ENCODE measurements at regions not wholly inside any gene's neighbourhood (a gene's known extent, or its start where the extent isn't known, plus 50 kb on each side); places are given as distances from the start of the nearest gene placed in this dataset.

DNA sequence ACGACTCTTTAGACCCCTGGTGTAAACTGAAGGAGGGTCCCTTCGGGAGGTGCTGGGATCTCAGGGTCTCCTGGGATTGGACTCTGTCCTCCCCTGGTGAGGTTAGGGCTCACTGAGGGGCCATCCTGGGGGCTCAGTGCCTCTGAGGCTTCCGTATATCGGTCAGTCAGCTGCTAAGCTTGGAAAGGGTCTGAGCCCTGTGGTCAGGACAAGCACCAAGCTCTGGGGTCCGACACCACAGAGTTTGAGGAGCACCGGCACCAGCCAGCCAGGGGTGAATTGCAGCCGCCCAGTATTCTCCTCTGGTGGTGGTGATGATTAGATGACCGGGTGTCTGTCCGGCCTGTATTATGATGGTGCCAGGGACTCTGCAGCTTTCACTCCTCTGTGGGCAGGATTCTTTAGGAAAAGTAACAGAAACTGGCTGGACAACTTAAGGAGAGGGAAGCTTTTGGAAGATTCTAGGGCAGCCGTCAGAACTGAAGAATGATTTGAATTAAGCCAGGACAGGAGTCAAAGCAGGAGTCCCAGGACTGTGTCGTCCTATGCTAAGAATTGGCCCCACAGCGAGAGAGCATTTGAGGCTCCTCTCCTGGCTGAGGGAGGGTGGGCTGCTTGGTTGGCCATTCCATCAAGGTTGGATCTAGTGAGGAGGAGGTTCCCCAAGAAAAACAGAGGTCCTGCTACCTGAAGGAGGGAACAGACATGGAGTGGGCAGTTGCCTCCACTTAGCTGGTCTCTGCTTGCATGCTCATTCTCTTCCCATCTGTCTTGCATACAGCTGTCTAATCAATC is 158.6 kb upstream of the HS6ST1 start:
- no peak for DNase-seq
- Mint-ChIP-seq H3K27me3 (ENCODE audit: low read depth) (peaks cover 25% of the 10 kb centered on the region), H3K4me1 (ENCODE audit: low read depth) (peaks cover 4% of the 10 kb centered on the region), H3K4me3 (no peak overlapping the region), H3K9me3 (peaks cover 9% of the 10 kb centered on the region), H3K36me3 (ENCODE audit: insufficient read depth) (no peaks in the 10 kb centered on the region)
- no peak for ATAC-seq

DNA sequence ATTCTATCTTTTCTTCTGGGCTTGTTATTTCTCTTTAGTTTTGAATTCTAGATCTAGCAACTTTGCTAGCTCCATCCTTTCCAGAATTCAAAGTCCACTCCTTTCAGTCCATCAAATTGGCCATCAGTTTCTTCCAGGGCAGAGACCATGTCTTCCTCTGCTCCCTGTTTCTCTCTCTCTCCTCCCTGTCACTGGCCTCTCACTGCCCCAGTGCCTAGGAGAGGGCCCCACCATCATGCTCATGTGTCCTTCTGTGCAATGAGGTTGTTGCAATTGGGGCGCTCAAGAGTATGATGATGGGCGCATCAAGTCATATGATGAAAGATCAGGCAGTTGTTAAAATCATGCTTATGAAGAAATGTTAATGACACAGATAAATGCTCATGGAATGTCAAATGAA is 159.2 kb upstream of the HS6ST1 start:
- DNase-seq, result no peak
- peaks cover 4% of the 10 kb centered on the region for H3K4me1 Mint-ChIP-seq (ENCODE audit: low read depth)
- no peak for ATAC-seq
- peaks cover 9% of the 10 kb centered on the region for H3K9me3 Mint-ChIP-seq
- H3K4me3 Mint-ChIP-seq, result no peak overlapping the region
- peaks cover 21% of the 10 kb centered on the region for H3K27me3 Mint-ChIP-seq (ENCODE audit: low read depth)
- H3K36me3 Mint-ChIP-seq (ENCODE audit: insufficient read depth), result no peaks in the 10 kb centered on the region

DNA sequence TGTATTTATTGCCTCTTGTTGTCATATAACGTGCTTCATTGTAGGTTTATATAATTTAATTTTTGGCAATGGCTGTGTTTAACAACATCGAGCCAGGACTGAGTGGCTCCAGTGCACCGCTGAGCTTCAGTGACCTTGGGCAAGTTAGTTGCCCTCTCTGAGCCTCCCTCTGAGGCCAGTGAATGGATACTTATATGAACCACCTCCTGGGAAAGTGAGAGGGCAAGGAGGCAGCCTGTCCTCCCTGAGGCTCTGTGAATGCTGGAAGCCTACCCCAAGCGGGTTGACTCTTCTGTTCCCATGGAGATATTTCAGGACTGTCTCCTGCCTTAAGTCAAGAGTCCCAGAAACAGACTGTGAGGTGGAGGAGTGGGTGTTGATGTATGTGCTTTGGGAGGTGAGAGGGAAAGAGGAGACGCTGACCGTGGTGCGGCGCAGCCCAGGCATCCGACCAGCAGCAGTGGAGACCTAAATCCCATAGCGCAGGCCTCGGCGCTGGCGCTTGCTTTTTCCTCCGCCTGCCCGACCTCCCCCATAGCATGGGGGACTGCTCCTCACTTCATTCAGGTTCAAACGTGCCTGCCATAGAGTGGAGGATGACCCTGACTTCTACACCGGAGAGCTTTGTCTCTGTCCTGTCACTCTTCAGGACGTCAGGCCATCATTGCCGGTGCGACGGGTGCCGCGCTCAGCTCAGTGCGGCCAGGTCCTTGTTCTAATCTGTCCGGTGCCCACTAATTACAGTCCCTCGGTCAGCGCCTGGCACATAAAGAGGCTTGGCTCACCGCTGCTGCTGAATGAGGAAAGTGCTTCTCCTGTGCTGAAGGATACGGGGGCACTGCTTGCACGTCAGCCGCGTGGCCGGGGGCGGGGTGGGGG is 167.3 kb upstream of the HS6ST1 start:
- no peak for DNase-seq
- H3K36me3 Mint-ChIP-seq (ENCODE audit: insufficient read depth), result no peaks in the 10 kb centered on the region
- no peak overlapping the region for H3K4me3 Mint-ChIP-seq
- H3K27me3 Mint-ChIP-seq (ENCODE audit: low read depth), result peaks cover 4% of the 10 kb centered on the region
- ATAC-seq, result no peak
- H3K4me1 Mint-ChIP-seq (ENCODE audit: low read depth), result no peaks in the 10 kb centered on the region
- peaks cover 6% of the 10 kb centered on the region for H3K9me3 Mint-ChIP-seq

DNA sequence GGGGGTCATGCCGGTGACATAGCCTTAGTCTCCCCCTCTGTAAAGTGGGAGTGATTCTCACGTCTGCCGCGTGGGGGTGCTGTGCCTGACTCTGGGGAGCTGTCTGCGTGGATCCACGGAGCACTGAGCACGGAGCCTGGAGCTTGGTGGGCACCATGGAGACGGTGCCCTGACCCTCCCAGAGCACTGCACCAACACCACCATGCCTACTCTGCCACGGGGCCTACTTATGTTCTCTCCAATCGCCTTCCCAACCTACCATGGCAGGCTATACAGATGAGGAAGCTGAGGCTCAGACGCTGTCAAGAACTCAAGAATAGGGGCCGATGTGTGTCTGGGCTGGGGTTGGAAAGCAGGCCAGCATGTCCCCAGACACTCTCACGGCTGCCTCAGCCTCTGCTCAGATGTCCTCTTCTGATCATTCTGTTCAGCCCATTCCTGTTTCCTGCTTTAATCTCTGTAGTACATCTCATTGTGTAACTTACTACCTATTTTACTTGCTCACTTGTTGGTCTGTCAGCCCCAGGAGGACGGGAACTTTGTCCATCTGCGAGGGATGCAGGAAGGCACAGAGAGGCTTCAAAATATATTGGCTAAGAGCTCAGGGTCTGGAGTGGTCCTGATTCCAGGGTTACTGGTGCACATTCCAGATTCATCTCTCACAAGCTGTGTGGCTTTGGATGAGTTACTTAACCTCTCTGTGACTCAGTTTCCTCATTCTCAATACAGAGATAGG is 168.1 kb upstream of the HS6ST1 start:
- Mint-ChIP-seq H3K36me3 (ENCODE audit: insufficient read depth) (no peaks in the 10 kb centered on the region), H3K4me1 (ENCODE audit: low read depth) (no peaks in the 10 kb centered on the region), H3K4me3 (no peak overlapping the region), H3K27me3 (ENCODE audit: low read depth) (peaks cover 4% of the 10 kb centered on the region), H3K9me3 (peaks cover under 1% of the 10 kb centered on the region)
- ATAC-seq (no peak), DNase-seq (no peak)

DNA sequence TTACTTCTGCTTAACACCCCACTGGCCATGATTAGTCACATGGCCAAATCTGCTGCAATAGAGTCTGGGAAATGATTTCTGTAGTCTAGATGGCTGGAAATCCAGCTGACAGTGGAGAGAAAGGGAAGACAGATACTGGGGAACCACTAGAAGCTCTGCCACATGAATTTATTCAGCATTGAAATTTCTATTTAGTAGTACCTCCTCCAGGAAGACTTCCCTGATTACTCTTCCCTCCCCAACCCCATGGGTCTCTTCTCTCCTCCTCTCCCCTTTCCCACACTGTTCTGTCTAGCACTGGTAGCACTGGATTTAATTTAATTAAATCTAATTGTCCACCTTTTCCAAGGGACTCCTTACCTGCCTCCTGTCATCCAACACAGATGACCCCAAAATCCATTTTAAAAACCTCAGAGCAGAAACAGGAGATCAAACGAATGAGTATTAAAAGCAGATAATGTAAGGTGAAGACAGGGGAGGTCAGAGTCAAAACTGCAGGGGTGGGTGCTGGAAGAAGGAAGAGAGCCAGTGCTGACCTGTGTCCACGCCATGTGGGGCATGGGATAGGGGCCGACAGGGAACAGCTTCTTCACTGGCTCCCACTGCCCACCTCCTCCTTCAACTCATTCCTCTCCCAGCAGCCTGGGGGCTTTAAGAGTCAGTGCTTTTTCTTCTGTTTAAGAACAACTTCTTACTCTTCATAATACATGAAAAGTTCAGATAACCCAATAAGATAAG is 169.2 kb upstream of the HS6ST1 start:
- no peak for DNase-seq
- Mint-ChIP-seq H3K4me3 (no peak overlapping the region), H3K36me3 (ENCODE audit: insufficient read depth) (no peaks in the 10 kb centered on the region), H3K27me3 (ENCODE audit: low read depth) (peaks cover 4% of the 10 kb centered on the region), H3K9me3 (no peaks in the 10 kb centered on the region), H3K4me1 (ENCODE audit: low read depth) (no peaks in the 10 kb centered on the region)
- ATAC-seq, result no peak

DNA sequence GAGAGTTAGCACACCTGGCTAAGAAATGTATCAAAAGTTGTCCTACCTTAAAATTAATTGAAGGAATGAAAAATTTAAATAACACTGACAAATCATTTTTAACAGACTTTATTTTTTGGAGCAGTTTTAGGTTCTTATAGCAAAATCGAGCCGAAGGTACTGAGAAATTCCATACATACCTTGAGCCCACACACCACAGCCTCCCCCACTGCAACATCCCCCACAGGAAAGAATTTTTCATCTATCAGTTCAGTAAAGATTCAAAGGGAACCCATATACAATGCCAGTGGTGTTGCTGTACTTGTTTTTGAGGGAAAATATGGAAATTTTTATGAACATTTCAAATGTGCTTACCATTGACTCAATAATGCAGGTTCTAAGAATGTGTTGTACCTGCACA is 169.8 kb upstream of the HS6ST1 start:
- no peak for ATAC-seq
- no peak for DNase-seq
- H3K27me3 Mint-ChIP-seq (ENCODE audit: low read depth), result peaks cover 4% of the 10 kb centered on the region
- no peaks in the 10 kb centered on the region for H3K9me3 Mint-ChIP-seq
- H3K36me3 Mint-ChIP-seq (ENCODE audit: insufficient read depth), result no peaks in the 10 kb centered on the region
- H3K4me1 Mint-ChIP-seq (ENCODE audit: low read depth), result no peaks in the 10 kb centered on the region
- H3K4me3 Mint-ChIP-seq, result no peak overlapping the region

DNA sequence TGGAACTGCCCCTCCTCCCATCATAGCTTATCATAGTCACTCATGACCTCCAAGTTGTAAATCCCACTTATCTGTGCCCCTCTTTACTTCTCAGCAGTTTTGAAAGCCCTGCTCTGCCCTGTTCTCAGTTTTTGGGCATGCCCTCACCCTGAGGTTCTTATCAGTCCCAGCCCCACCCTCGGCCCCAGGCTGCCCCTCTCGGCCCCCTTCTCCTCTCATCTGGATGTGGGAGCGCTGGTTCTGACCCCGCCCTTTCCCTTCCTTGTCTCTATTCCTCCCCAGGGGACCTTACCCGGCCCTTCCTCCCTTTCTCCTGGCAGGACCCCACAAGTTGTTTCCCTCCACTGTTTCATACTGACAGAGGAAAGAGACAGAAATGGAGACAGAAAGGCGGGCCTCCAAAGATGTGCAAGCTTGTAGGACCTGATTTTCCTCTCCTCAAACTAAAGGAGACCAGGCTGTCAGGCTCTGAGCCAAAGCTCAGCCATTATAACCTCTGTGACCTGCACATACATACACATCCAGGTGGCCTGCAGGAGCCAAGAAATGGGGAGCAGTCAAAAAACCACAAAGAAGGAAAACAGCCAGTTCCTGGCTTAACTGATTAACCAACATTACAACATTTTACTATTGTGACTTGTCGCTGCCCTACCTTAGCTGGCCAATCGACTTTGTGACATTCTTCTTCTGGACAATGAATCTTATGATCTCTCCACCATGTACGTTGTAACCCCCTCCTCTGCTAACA is 171.0 kb upstream of the HS6ST1 start:
- Mint-ChIP-seq H3K36me3 (ENCODE audit: insufficient read depth) (no peaks in the 10 kb centered on the region), H3K4me1 (ENCODE audit: low read depth) (no peaks in the 10 kb centered on the region), H3K4me3 (no peak overlapping the region), H3K27me3 (ENCODE audit: low read depth) (peaks cover 4% of the 10 kb centered on the region), H3K9me3 (no peaks in the 10 kb centered on the region)
- ATAC-seq, result no peak
- DNase-seq, result no peak

DNA sequence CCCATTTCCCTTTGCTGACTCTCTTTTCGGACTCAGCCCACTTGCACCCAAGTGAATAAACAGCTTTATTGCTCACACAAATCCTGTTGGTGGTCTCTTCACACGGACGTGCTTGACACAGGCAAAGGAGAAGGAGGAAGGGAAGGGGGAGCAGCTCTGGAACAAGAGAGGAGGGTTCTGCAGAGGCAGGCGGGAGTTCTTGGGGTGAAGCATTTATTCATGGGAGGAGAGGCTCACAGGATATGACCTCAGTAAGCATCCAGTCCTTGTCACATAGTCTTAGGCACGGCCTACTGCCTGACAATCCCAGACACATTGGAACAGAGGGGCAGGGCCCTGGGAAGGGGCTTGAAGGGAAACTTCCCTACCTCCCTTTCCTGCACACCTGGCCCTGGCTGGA is 171.7 kb upstream of the HS6ST1 start:
- no peaks in the 10 kb centered on the region for H3K4me1 Mint-ChIP-seq (ENCODE audit: low read depth)

DNA sequence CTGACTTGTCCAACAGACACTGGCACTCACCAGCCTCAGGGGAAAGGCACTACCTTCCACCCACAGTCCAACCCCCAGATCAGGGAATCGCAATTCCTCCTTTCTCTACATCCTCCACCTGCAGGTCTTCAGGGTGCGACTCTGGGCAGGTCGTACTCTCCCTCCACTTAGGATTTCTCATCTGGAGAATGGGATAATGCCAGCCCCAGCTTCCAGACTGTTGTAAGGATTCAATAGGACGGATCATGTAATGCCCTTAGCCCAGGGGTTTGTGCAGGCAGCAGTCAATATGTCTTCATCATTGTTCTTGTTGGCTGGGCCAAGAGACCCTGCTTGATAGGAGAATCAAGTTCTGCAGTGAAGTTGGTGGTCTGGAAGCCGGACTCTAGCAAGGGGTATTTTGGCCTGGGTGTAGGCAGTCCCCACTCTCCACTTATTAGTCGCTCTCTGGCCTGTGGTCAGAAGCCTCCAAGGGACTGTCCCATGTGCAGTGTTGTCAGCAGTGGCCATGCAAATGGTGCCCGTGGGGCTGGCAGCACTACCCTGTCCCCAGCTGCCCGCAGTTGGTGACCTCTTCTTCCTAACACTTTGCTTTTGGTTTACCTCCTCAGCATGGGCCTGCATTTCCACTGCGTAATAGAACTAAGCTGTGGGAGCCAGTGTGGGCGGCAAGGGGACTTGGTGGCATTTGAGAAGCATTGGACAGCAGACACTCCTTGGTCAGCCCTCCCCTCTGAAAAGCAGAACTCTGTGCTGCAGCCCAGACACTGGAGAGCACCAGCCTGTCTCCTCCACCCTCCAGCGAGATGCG is 172.4 kb upstream of the HS6ST1 start:
- DNase-seq (no peak), ATAC-seq (no peak)
- Mint-ChIP-seq H3K36me3 (ENCODE audit: insufficient read depth) (no peaks in the 10 kb centered on the region), H3K9me3 (no peaks in the 10 kb centered on the region), H3K27me3 (ENCODE audit: low read depth) (peaks cover 4% of the 10 kb centered on the region), H3K4me1 (ENCODE audit: low read depth) (no peaks in the 10 kb centered on the region), H3K4me3 (no peak overlapping the region)

More for the DNA sequence above, 171.7 kb upstream of the HS6ST1 start:
- no peaks in the 10 kb centered on the region for H3K36me3 Mint-ChIP-seq (ENCODE audit: insufficient read depth)
- no peak overlapping the region for H3K4me3 Mint-ChIP-seq
- peaks cover 4% of the 10 kb centered on the region for H3K27me3 Mint-ChIP-seq (ENCODE audit: low read depth)
- no peaks in the 10 kb centered on the region for H3K9me3 Mint-ChIP-seq
- ATAC-seq (no peak), DNase-seq (no peak)

DNA sequence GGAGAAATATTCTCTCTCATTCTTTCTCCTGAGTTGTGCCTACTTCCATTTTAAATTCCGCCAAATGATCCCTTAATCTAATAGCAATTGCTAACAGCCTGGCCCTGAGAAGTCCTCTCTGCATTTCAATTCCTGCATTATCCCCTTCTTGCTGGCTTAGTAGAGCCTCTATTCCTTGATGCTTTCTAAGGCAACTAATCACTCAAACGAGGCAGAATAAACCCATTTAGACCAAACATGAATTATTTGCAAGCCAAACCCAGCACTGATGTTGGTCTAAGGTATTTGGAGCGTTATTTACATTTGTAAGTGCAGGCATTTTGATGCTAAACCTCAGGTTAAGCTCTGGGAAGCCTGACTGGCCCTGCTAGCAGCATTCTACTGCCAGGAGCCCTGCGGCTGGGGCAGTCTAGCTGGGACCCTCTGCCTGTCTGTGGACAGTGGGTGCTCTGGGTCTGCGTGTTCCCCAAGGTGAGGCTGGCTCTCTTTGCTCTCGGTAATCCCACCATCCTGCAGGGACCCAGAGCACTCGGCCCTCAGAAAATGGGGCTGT is 173.1 kb upstream of the HS6ST1 start:
- ATAC-seq (no peak), DNase-seq (no peak)
- H3K9me3 Mint-ChIP-seq, result no peaks in the 10 kb centered on the region
- peaks cover 4% of the 10 kb centered on the region for H3K27me3 Mint-ChIP-seq (ENCODE audit: low read depth)
- H3K4me1 Mint-ChIP-seq (ENCODE audit: low read depth), result no peaks in the 10 kb centered on the region
- H3K36me3 Mint-ChIP-seq (ENCODE audit: insufficient read depth), result no peaks in the 10 kb centered on the region
- H3K4me3 Mint-ChIP-seq, result no peak overlapping the region

DNA sequence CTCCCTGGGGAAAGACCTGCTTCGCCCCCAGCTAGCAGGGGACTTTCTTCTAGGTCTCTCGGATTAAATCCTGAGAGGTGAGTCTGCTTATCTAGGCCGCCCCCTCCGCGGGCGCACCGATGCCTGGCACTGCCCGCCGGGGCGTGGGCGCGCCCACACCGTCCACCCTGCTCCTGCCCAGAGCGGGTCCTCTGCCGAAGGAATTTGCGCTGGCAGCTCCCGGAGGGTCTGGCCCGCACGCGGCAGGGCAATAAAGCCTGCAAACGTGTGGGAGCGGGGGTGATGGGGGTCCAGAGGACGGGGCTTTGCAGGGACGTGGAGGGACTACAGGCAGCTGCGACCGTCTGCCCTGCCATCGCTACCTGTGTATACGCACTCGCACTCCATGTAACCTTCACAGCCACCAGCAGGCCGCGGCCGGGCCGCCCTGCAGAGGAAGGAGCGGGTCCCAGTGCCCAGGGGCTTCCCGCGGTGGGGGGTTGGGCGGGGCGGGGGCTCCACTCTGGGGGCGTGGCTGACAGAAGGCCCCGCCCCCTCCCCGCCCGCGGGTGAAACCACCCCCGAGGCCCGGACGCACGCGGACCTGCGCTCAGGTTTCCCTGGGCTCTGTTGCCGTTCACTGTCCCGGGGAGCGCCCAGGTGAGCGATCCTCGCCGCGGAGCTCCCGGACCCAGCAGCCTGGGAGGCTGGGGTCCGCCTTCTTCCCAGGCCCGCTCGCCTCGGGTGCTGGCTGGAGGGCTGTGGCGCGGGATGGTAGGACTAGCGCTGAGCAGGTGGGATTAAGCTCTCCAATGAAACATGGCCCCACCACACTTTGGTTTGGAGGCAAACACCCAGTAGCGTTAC is 174.5 kb upstream of the HS6ST1 start:
- Mint-ChIP-seq H3K27me3 (ENCODE audit: low read depth) (peaks cover 4% of the 10 kb centered on the region), H3K4me1 (ENCODE audit: low read depth) (no peaks in the 10 kb centered on the region), H3K36me3 (ENCODE audit: insufficient read depth) (no peaks in the 10 kb centered on the region), H3K4me3 (no peak overlapping the region), H3K9me3 (no peaks in the 10 kb centered on the region)
- DNase-seq (no peak), ATAC-seq (no peak)

DNA sequence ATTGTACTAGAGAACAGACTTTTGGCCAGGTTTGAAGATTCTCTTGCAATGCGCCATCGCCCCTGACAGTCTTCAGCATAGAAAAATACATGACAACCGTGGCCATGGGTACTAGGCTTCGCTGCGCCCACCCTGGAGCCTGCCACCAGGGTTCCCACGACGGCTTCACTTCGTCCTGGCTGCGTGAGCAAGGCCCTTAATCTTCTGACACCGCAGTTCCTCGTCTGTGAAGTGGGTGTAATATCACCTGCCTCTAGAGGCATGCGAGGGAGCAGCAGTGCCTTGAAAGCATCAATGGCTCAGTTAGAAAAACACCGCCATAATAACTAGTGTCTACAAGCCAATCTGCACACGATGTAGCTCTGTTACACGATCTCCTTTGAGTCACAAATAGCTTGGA is 175.2 kb upstream of the HS6ST1 start:
- ATAC-seq (no peak), DNase-seq (no peak)
- Mint-ChIP-seq H3K9me3 (no peaks in the 10 kb centered on the region), H3K4me1 (ENCODE audit: low read depth) (no peaks in the 10 kb centered on the region), H3K4me3 (no peak overlapping the region), H3K36me3 (ENCODE audit: insufficient read depth) (no peaks in the 10 kb centered on the region), H3K27me3 (ENCODE audit: low read depth) (peaks cover 4% of the 10 kb centered on the region)

Measured in activated T-cell treated with anti-CD3 and anti-CD28 coated beads, Interleukin-2, amount 50 U/mL, for 4 hours (primary cell).